Ectodermal cell (in vitro differentiated cells): ENCODE measurements at regions not wholly inside any gene's neighbourhood (a gene's known extent, or its start where the extent isn't known, plus 50 kb on each side); places are given as distances from the start of the nearest gene placed in this dataset.
"Not testable (repeated sequence)": the region's sequence is repeated elsewhere in the genome, so short reads cannot be mapped to it uniquely, and the experiment has no call there.

Experiments
- H3K27ac ChIP-seq: 2 replicates; pipeline ENCODE4 v1.7.0; 2013; ENCODE audit warnings: mild to moderate bottlenecking, low read depth, low read length; ENCODE audit not compliant: insufficient read depth, poor library complexity, severe bottlenecking
- H3K27me3 ChIP-seq: 2 replicates; pipeline ENCODE4 v1.7.0; 2013; ENCODE audit warnings: mild to moderate bottlenecking, low read length; ENCODE audit not compliant: insufficient read depth, control insufficient read depth, poor library complexity, severe bottlenecking
- H3K36me3 ChIP-seq: one replicate; pipeline ENCODE4 v1.7.0; 2013; ENCODE audit warnings: low read length; ENCODE audit not compliant: control insufficient read depth, insufficient read depth
- H3K4me1 ChIP-seq: one replicate; pipeline ENCODE4 v1.7.0; 2013; ENCODE audit warnings: low read length; ENCODE audit not compliant: control insufficient read depth, insufficient read depth
- H3K4me3 ChIP-seq: 2 replicates; pipeline ENCODE4 v1.7.0; 2013; ENCODE audit warnings: low read depth, low read length, control low read depth; ENCODE audit not compliant: insufficient read depth
- H3K9me3 ChIP-seq: 2 replicates; pipeline ENCODE4 v1.7.0; 2013; ENCODE audit warnings: mild to moderate bottlenecking, low read length, moderate library complexity; ENCODE audit not compliant: control insufficient read depth
- WGBS, 2 experiments: methylation state at CpG; one replicate each; pipeline ENCODE4 v1.1.7; 2013; ENCODE audit warnings: missing lambda C conversion rate in 2 of 2; 5-methylcytosine and 5-hydroxymethylcytosine counted together

GRCh38 chr6:85865420-85866369 is 223.0 kb upstream of the SYNCRIP start:
- H3K4me1 ChIP-seq: no peaks in the 10 kb centered on the region
- H3K9me3 ChIP-seq: no peaks in the 10 kb centered on the region
- no peak overlapping the region for H3K27ac ChIP-seq
- WGBS, 2 experiments: 66 to 68% methylated on average over 8 of the region's 8 CpGs
- no peak overlapping the region for H3K4me3 ChIP-seq
- no peaks in the 10 kb centered on the region for H3K27me3 ChIP-seq
- H3K36me3 ChIP-seq: no peaks in the 10 kb centered on the region

DNA sequence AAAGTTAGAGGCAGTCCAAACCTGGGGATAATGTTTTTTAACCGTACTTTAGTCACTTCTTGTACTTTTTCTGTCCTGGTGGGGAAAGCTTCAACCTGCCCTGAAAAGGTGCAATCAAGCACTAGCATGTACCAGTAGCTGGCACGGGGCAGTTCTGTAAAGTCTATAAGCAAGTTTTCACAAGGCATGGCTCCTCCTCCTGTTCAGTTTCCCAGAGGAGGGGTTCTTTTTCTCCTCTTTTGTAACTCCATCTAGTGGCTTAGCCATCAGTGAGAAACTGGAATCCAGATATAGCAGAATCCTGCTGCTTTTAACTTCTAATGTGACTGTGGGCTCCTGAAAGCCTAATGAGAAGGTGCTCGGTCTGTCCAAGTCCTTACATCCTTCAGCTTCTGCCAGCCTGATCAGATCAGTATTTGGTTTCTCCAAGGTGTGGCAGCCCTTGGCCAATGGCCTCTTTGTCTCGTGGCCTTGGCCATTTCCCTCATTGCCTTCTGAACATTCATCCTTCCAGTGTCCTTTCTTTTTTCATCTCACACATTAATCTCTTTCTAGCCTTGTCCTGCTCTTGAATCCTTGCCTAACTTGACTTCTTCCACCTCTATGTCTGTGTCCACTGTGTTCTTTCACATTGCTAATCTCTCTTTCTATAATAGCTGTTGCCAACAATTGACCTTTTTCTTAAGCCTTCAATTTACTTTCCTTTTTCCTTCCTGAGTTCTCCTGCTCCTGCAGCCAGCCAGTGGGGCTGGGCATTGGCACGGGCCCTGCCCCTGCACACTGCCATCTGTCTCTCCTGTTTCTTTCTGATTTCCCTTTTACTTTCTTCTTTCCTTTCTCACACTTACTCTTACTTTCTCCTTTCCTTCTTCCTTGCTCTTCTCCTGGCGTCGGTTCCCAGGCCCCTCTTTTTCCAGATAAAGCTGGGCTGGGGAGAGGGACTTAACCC is 222.0 kb upstream of the SYNCRIP start:
- Histone ChIP-seq H3K27me3 (no peaks in the 10 kb centered on the region), H3K4me1 (no peaks in the 10 kb centered on the region), H3K36me3 (no peaks in the 10 kb centered on the region), H3K27ac (no peak overlapping the region), H3K9me3 (no peaks in the 10 kb centered on the region), H3K4me3 (no peak overlapping the region)
- WGBS, 2 experiments: 69 to 70% methylated on average over 7 of the region's 7 CpGs

DNA sequence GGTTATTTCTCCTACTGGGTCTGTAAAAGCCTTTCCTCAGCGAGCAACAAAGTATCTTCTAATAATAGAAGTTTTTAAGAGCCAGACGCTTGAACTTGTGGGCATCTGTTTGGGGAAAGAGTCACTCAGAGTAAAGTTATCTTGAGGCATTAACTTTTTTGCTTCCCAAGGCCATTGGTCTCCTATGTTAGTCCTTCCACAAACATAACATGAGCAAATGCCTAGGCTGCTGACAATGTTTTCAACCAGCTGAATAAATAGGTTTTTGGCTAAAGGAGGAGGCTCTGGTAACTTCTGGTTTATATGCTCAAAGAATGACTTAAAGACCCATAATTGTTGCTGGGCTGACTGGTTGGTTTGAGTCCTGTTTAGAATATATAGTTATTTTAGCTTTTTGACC is 213.5 kb upstream of the SYNCRIP start:
- Histone ChIP-seq H3K27me3 (no peaks in the 10 kb centered on the region), H3K27ac (no peak overlapping the region), H3K36me3 (no peaks in the 10 kb centered on the region), H3K9me3 (no peaks in the 10 kb centered on the region), H3K4me1 (no peaks in the 10 kb centered on the region), H3K4me3 (no peak overlapping the region)
- WGBS, 2 experiments: 85 to 93% methylated on average over 2 of the region's 2 CpGs

- H3K27ac ChIP-seq: not testable (repeated sequence)
Observed at GRCh38 chr6:85838351-85839119, 195.8 kb upstream of the SYNCRIP start.

DNA sequence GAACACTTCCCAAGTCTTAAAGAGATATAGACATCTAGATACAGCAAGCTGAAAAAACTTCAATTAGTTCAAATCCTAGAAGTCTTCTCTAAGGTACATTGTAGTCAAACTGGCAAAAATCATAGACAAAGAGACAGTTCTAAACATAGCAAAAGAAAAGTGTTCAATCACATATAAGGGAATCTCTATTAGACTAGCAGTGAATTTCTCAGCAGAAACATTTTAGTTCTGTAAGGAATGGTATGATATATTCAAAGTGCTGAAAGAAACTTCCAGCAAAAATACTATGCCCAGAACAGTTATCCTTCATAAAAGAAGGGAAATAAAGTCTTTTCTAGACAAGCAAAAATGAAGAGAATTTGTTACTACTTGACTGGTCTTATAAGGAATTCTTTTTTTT is 186.3 kb upstream of the SYNCRIP start:
- H3K27me3 ChIP-seq: no peaks in the 10 kb centered on the region
- no peak overlapping the region for H3K4me3 ChIP-seq
- H3K36me3 ChIP-seq: no peaks in the 10 kb centered on the region
- H3K9me3 ChIP-seq: peaks cover 5% of the 10 kb centered on the region
- no peaks in the 10 kb centered on the region for H3K4me1 ChIP-seq
- H3K27ac ChIP-seq: no peak overlapping the region

More at GRCh38 chr6:85838351-85839119, 195.8 kb upstream of the SYNCRIP start:
- H3K9me3 ChIP-seq, H3K4me3 ChIP-seq, H3K36me3 ChIP-seq, H3K27me3 ChIP-seq, H3K4me1 ChIP-seq: not testable (repeated sequence)
- 94 to 96% methylated on average over 26 to 37 of the region's 37 CpGs for WGBS, 2 experiments

DNA sequence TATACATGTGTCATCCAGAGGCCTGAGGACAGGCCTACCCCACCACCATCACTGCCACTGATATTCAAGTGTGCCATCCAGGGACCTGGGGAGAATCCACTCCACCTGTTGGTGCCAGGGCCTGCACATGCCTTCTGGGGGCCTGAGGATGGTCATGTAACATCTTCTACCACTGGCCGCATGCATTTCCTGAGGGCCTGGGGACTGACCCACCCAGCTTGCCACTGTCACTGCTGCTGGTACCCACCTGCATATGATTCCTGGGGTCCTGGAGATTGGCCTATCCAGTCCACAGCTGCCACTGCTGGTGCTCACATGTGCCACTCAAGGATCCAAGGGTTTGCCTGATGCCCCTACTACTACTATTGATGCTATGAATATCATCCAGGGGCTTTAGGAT is 184.3 kb upstream of the SYNCRIP start:
- WGBS, 2 experiments: 94 to 96% methylated on average over 1 of the region's 1 CpG
- Histone ChIP-seq H3K36me3 (no peaks in the 10 kb centered on the region), H3K4me3 (no peak overlapping the region), H3K9me3 (peaks cover 5% of the 10 kb centered on the region), H3K27me3 (no peaks in the 10 kb centered on the region), H3K4me1 (no peaks in the 10 kb centered on the region), H3K27ac (no peak overlapping the region)

DNA sequence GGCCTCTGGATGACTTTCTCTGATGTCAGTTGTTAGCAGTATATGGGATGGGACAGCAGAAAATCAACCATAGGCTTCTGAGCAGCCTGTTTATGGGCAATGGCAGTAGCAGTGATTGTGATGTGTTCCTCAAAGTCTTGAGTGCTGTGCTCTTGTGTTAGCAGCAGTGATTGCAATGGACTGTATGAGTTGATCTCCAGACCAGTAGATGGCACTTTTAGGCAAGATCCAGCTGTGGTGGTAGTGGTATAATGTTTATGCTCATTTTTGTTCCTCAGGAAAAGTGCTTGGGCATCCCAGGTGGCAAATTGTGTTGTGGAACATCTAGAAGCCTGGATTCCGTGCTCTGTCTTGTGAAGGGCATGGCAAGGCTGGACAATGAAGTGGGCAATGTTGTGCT is 181.6 kb upstream of the SYNCRIP start:
- no peaks in the 10 kb centered on the region for H3K4me1 ChIP-seq
- no peak overlapping the region for H3K4me3 ChIP-seq
- H3K9me3 ChIP-seq: peaks cover 5% of the 10 kb centered on the region
- WGBS, 2 experiments: 85 to 86% methylated on average over 1 of the region's 1 CpG
- no peak overlapping the region for H3K27ac ChIP-seq
- H3K36me3 ChIP-seq: no peaks in the 10 kb centered on the region
- no peaks in the 10 kb centered on the region for H3K27me3 ChIP-seq

GRCh38 chr6:85810558-85810957 is 167.9 kb upstream of the SYNCRIP start:
- Histone ChIP-seq H3K9me3 (peaks cover 5% of the 10 kb centered on the region), H3K36me3 (no peaks in the 10 kb centered on the region), H3K27ac (no peak overlapping the region), H3K4me1 (no peaks in the 10 kb centered on the region), H3K27me3 (no peaks in the 10 kb centered on the region), H3K4me3 (no peak overlapping the region)
- WGBS, 2 experiments: 75 to 77% methylated on average over 1 of the region's 1 CpG

GRCh38 chr6:85803721-85804120 is 161.0 kb upstream of the SYNCRIP start:
- H3K27me3 ChIP-seq: no peaks in the 10 kb centered on the region
- H3K36me3 ChIP-seq: no peaks in the 10 kb centered on the region
- H3K9me3 ChIP-seq: peaks cover 5% of the 10 kb centered on the region
- WGBS, 2 experiments: 72 to 100% methylated on average over 1 of the region's 1 CpG
- no peaks in the 10 kb centered on the region for H3K4me1 ChIP-seq
- H3K27ac ChIP-seq: no peak overlapping the region
- no peak overlapping the region for H3K4me3 ChIP-seq
